ENCODE measurements at regions not wholly inside any gene's neighbourhood (a gene's known extent, or its start where the extent isn't known, plus 50 kb on each side); places are given as distances from the start of the nearest gene placed in this dataset.

DNA sequence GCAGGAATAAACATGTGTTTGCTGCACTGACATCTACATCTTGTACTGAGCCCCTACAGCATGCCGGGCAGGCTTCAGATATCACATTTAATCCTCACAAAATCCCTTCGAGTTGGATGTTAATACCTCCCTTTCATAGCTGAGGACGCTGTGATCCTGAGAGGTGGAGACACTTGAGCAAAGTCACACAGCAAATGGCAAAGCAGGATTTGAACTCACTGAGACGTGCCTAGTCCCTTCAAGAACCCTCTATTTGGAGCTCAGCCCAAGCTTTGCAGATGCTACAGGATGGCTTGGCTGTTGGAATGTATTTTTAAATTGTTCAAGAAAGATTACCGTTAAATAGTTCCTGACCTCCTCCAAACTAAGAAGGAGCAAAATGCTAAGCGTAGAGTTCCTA is 64.6 kb upstream of the SLC6A6 start:
- TF ChIP-seq, protein P1, sequence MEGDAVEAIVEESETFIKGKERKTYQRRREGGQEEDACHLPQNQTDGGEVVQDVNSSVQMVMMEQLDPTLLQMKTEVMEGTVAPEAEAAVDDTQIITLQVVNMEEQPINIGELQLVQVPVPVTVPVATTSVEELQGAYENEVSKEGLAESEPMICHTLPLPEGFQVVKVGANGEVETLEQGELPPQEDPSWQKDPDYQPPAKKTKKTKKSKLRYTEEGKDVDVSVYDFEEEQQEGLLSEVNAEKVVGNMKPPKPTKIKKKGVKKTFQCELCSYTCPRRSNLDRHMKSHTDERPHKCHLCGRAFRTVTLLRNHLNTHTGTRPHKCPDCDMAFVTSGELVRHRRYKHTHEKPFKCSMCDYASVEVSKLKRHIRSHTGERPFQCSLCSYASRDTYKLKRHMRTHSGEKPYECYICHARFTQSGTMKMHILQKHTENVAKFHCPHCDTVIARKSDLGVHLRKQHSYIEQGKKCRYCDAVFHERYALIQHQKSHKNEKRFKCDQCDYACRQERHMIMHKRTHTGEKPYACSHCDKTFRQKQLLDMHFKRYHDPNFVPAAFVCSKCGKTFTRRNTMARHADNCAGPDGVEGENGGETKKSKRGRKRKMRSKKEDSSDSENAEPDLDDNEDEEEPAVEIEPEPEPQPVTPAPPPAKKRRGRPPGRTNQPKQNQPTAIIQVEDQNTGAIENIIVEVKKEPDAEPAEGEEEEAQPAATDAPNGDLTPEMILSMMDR (IDR thresholded peaks at IDR 0.05; ENCODE audit: control extremely low read depth, extremely low read depth, low read depth, missing control alignments) = no peak
- CTCF ChIA-PET = interaction anchor here (1.4 kb wide), 1 partner anchor 14 kb away, joined by 3 read pairs; no protein-coding TSS in a partner anchor
- no peak for DNase-seq (ENCODE audit: extremely low spot score)
- POLR2A ChIA-PET = no interaction called here

DNA sequence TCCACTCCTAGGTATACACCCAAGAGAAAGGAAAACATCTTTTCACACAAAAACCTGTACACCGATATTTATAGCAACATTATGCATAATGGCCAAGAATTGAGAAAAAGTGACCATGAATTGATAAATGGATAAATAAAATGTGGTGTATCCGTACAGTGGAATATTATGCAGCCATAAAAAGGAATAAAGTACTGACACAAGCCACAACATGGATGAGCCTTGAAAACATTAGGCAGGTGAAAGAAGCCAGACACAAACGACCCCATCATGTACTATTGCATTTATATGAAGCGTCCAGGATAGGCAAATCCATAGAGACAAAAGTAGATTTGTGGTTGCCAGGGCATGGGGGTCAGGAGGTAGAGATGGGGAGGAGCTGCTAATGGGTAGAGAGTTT is 64.2 kb upstream of the SLC6A6 start:
- ChIA-PET CTCF (interaction anchor here (1.4 kb wide), 1 partner anchor 15 kb away, joined by 3 read pairs; no protein-coding TSS in a partner anchor), POLR2A (no interaction called here)
- TF ChIP-seq, protein P1 (IDR thresholded peaks at IDR 0.05; ENCODE audit: control extremely low read depth, extremely low read depth, low read depth, missing control alignments) = no peak
- no peak for DNase-seq (ENCODE audit: extremely low spot score)

DNA sequence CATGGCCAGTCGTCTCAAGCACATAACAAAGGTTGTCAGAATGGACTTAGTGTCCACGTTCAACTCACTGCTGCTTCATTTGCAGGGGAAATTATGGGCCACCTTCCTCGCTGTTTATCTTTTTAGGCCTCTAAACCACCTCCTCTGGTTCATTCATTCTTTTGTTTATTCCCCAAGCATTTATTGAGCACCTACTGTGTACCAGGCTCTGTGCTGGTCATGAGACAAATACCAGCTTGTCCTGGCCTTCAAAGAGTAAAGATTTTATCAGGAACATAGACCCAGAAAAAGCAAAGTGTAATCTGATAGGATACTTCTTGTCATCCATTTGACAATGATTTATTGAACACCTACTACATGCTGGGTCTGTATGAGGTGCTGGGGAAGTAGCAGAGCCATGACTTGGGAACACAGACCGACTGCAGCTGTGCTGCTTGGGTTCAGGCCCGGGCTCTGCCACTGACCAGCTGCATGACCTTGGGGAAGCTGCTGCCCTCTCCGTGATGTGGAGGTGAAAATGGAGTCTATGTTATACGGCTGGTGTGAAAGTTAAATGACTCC is 63.4 kb upstream of the SLC6A6 start:
- CTCF ChIA-PET = interaction anchor here (1.4 kb wide), 1 partner anchor 15 kb away, joined by 3 read pairs; no protein-coding TSS in a partner anchor
- TF ChIP-seq, protein P1 (IDR thresholded peaks at IDR 0.05; ENCODE audit: control extremely low read depth, extremely low read depth, low read depth, missing control alignments) = no peak
- DNase-seq (ENCODE audit: extremely low spot score) = no peak
- POLR2A ChIA-PET = no interaction called here

DNA sequence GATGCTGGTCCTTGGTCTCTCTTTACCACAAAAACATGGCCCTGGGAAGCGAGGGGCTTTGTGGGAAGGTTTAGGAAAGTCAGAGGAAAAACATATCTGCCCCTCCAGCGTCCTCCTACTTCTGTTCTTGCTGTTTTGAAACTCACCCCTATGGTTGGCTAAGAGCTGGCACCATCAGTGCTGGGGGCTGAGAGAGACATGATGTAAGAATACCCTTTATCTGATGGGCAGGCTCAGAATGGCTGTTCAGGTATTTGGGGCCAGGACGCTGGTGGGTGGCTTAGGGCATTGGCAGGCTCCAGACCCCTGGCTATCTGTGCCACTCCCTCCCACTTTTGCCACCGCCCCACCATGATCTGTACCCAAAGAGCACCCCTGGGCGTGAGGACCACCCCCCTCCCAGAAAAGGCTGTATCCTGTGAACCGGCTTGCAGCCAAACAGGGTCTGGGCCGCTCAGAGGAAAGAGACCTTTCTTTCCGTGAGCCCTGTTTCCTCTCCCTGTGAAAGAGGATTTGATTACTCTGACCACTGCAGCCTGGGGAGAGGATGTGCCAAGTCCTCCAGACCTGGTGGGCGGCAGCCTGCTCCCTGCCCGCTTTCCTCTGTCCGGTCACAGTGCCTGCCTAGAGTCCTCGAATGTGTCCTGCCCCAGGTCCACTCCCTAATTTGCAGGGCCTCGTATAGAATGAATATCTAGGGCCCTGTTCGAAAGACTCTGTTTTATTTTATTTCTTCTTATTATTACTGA is 61.3 kb upstream of the SLC6A6 start:
- TF ChIP-seq, protein P1 (IDR thresholded peaks at IDR 0.05; ENCODE audit: control extremely low read depth, extremely low read depth, low read depth, missing control alignments) = no peak
- no peak for DNase-seq (ENCODE audit: extremely low spot score)
- POLR2A ChIA-PET = no interaction called here
- CTCF ChIA-PET = no interaction called here

DNA sequence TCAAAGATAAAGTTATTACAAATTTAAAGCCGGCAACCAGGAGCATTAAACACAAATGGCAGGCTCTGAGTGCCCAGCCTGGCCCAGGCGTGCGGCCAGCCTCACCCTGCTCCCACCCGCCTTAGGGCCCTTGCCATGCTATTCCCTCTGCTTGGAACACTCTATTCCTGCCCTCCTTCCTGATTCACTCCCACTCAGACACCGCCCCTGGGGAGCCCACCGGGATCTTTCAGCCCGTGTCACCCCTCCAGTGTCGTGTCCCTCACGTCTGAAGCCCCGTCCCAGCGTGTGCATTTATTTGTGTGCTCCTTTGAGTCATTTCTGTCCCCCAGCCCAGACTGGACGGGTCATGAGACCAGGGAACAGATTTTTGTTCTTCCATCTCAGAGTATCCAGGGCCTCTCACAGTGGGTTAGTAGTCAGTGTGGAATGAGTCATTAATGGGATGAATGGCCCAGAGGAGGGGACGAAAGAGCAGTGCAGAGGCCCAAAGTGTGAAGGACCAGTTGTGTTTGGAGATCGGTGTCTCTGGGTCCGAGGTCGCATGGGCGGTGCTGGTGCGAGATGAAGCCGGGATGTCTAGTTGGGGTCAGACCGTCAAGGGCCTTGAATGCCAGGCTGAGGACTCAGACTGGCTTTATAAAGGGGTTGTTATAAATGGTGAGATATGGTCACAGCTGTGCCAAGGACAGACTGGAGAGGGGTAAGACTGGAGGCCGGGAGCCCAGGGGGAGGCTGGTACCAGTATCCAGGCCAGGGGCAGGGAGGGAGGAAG is 58.9 kb upstream of the SLC6A6 start:
- ChIA-PET CTCF (no interaction called here), POLR2A (no interaction called here)
- TF ChIP-seq, protein P1 (IDR thresholded peaks at IDR 0.05; ENCODE audit: control extremely low read depth, extremely low read depth, low read depth, missing control alignments) = no peak
- no peak for DNase-seq (ENCODE audit: extremely low spot score)

DNA sequence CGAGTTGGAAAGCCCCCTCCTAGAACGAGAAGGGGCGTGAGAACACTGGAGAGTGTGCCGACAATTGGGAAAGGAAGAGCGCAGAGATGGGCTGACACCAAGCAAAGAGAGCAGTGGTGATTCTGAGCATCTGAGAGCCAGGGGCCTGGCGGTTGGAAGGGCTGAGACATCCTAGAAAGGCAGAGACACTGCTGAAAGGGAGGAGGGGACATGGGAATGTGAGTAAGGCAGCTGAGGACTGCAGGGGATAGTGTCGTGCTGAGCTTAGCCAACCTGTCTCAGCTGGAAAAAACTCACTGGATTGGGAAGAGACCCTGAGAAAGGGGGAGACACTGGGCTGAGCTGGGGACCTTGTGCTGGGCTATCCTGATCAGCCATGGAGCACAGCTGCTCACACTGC is 58.1 kb upstream of the SLC6A6 start:
- DNase-seq (ENCODE audit: extremely low spot score) = no peak
- ChIA-PET CTCF (no interaction called here), POLR2A (no interaction called here)
- TF ChIP-seq, protein P1 (IDR thresholded peaks at IDR 0.05; ENCODE audit: control extremely low read depth, extremely low read depth, low read depth, missing control alignments) = no peak
